H9 (cell line): ENCODE measurements at regions not wholly inside any gene's neighbourhood (a gene's known extent, or its start where the extent isn't known, plus 50 kb on each side); places are given as distances from the start of the nearest gene placed in this dataset.

Experiments used
- DNase-seq: peaks from one replicate; pipeline ENCODE4 v3.0.0-alpha.2; 2017
- H2AFZ ChIP-seq: one replicate; pipeline ENCODE4 v1.6.1; 2013; ENCODE audit warnings: mild to moderate bottlenecking, low read length, control low read depth, moderate library complexity
- H2AK5ac ChIP-seq: 2 replicates; pipeline ENCODE4 v1.6.1; 2013; ENCODE audit warnings: low read length, control low read depth, mixed read lengths; ENCODE audit not compliant: insufficient read length
- H2BK120ac ChIP-seq: one replicate; pipeline ENCODE4 v1.6.1; 2013; ENCODE audit warnings: low read depth, mild to moderate bottlenecking, low read length, control low read depth, inconsistent platforms; ENCODE audit not compliant: poor library complexity, severe bottlenecking
- H2BK12ac ChIP-seq: 2 replicates; pipeline ENCODE4 v1.6.1; 2013; ENCODE audit warnings: low read length, control low read depth, mixed read lengths, low read depth; ENCODE audit not compliant: insufficient read length
- H2BK15ac ChIP-seq: 2 replicates; pipeline ENCODE4 v1.6.1; 2013; ENCODE audit warnings: low read depth, low read length, control low read depth
- H2BK20ac ChIP-seq: one replicate; pipeline ENCODE4 v1.6.1; 2013; ENCODE audit warnings: low read depth, mild to moderate bottlenecking, low read length, control low read depth, inconsistent platforms; ENCODE audit not compliant: poor library complexity, severe bottlenecking
- H2BK5ac ChIP-seq: 2 replicates; pipeline ENCODE4 v1.6.1; 2013; ENCODE audit warnings: low read length, control low read depth, mixed read lengths; ENCODE audit not compliant: insufficient read length
- H3K14ac ChIP-seq: 2 replicates; pipeline ENCODE4 v1.6.1; 2013; ENCODE audit warnings: low read length, control low read depth; ENCODE audit not compliant: insufficient read depth
- H3K18ac ChIP-seq: 2 replicates; pipeline ENCODE4 v1.6.1; 2013; ENCODE audit warnings: low read depth, mild to moderate bottlenecking, mixed read lengths, low read length, control low read depth; ENCODE audit not compliant: insufficient read length
- H3K23ac ChIP-seq: 2 replicates; pipeline ENCODE4 v1.6.1; 2013; ENCODE audit warnings: low read length, control low read depth, mixed read lengths, low read depth; ENCODE audit not compliant: insufficient read length
- H3K23me2 ChIP-seq: 2 replicates; pipeline ENCODE4 v1.6.1; 2013; ENCODE audit warnings: low read depth, mild to moderate bottlenecking, mixed read lengths, low read length, control low read depth; ENCODE audit not compliant: insufficient read length, poor library complexity, severe bottlenecking
- H3K27ac ChIP-seq: 2 replicates; pipeline ENCODE4 v1.5.1; 2013; ENCODE audit warnings: low read length, control low read depth, mixed read lengths, low read depth; ENCODE audit not compliant: insufficient read length
- H3K27me3 ChIP-seq: 2 replicates; pipeline ENCODE4 v1.6.1; 2013; ENCODE audit warnings: low read length, control low read depth, inconsistent platforms; ENCODE audit not compliant: insufficient read depth
- H3K4ac ChIP-seq: 2 replicates; pipeline ENCODE4 v1.6.1; 2013; ENCODE audit warnings: low read depth, mild to moderate bottlenecking, control low read depth, inconsistent platforms, low read length, moderate library complexity
- H3K4me1 ChIP-seq: 2 replicates; pipeline ENCODE4 v1.6.1; 2013; ENCODE audit warnings: low read length, control low read depth, inconsistent platforms; ENCODE audit not compliant: insufficient read depth
- H3K4me2 ChIP-seq: 2 replicates; pipeline ENCODE4 v1.6.1; 2013; ENCODE audit warnings: low read length, control low read depth, mixed read lengths; ENCODE audit not compliant: insufficient read length, insufficient read depth
- H3K56ac ChIP-seq: 2 replicates; pipeline ENCODE4 v1.6.1; 2013; ENCODE audit warnings: low read depth, mild to moderate bottlenecking, mixed read lengths, low read length, control low read depth; ENCODE audit not compliant: insufficient read length
- H3K79me1 ChIP-seq: 2 replicates; pipeline ENCODE4 v1.6.1; 2013; ENCODE audit warnings: low read depth, mild to moderate bottlenecking, moderate library complexity, low read length, control low read depth, inconsistent platforms; ENCODE audit not compliant: insufficient read depth, poor library complexity, severe bottlenecking
- H3K79me2 ChIP-seq: 2 replicates; pipeline ENCODE4 v1.6.1; 2013; ENCODE audit warnings: low read length, control low read depth, inconsistent platforms; ENCODE audit not compliant: insufficient read depth
- H3K9ac ChIP-seq: 2 replicates; pipeline ENCODE4 v1.6.1; 2013; ENCODE audit warnings: low read length, control low read depth, mixed read lengths; ENCODE audit not compliant: insufficient read length; ENCODE audit errors: extremely low read depth
- H3K9me3 ChIP-seq: one replicate; pipeline ENCODE4 v1.6.1; 2013; ENCODE audit warnings: low read depth, low read length, inconsistent platforms; ENCODE audit not compliant: control insufficient read depth
- H3T11ph ChIP-seq: one replicate; pipeline ENCODE4 v1.6.1; 2013; ENCODE audit warnings: mild to moderate bottlenecking, low read length, control low read depth, inconsistent platforms
- H4K20me1 ChIP-seq: one replicate; pipeline ENCODE4 v1.6.1; 2013; ENCODE audit not compliant: control insufficient read depth, insufficient read length, insufficient read depth
- H4K5ac ChIP-seq: 2 replicates; pipeline ENCODE4 v1.6.1; 2013; ENCODE audit warnings: low read depth, mild to moderate bottlenecking, mixed read lengths, low read length, control low read depth; ENCODE audit not compliant: insufficient read length
- H4K8ac ChIP-seq: replicated peaks from 2 replicates; pipeline ENCODE4 v1.6.1; 2013; ENCODE audit warnings: low read length, control low read depth, mixed read lengths, low read depth; ENCODE audit not compliant: insufficient read length
- H4K91ac ChIP-seq: 2 replicates; pipeline ENCODE4 v1.6.1; 2013; ENCODE audit warnings: low read depth, mild to moderate bottlenecking, moderate library complexity, mixed read lengths, low read length, control low read depth; ENCODE audit not compliant: insufficient read length
- H3K27ac Mint-ChIP-seq, 3 experiments: 2 replicates in 2 of 3; 3 replicates in 1 of 3; pipeline ENCODE4 v1.8.0; 2020 to 2021; ENCODE audit warnings: mixed read lengths in 3 of 3, mild to moderate bottlenecking in 1 of 3, moderate library complexity in 1 of 3
- H3K27me3 Mint-ChIP-seq: 2 replicates; pipeline ENCODE4 v1.8.0; 2021; ENCODE audit warnings: low read depth, mild to moderate bottlenecking, moderate library complexity, mixed read lengths
- H3K36me3 Mint-ChIP-seq, 3 experiments: 2 replicates in 2 of 3; 3 replicates in 1 of 3; pipeline ENCODE4 v1.8.0; 2020 to 2021; ENCODE audit warnings: low read depth in 3 of 3, mixed read lengths in 3 of 3; ENCODE audit not compliant: insufficient read depth in 1 of 3
- H3K4me1 Mint-ChIP-seq, 2 experiments: 2 replicates each; pipeline ENCODE4 v1.8.0; 2020; ENCODE audit warnings: mixed read lengths in 2 of 2
- H3K4me3 Mint-ChIP-seq, 2 experiments: 2 replicates in 1 of 2; 3 replicates in 1 of 2; pipeline ENCODE4 v1.8.0; 2020 to 2021; ENCODE audit warnings: mild to moderate bottlenecking in 2 of 2, mixed read lengths in 2 of 2, moderate library complexity in 1 of 2
- H3K9me3 Mint-ChIP-seq, 2 experiments: 2 replicates in 1 of 2; 3 replicates in 1 of 2; pipeline ENCODE4 v1.8.0; 2020; ENCODE audit warnings: mild to moderate bottlenecking in 2 of 2, mixed read lengths in 2 of 2, moderate library complexity in 1 of 2
- CTCF ChIP-seq: fragments of 200-600 bp; sonication (generic); conservative IDR thresholded peaks from 3 replicates; pipeline ENCODE4 v1.8.0; 2021; ENCODE audit warnings: antibody characterized with exemption, mild to moderate bottlenecking
- WGBS: extraction: QIAGEN DNeasy Blood & Tissue Kit; methylation state at CpG from one replicate; pipeline ENCODE4 v1.1.7; 2013; ENCODE audit warnings: missing lambda C conversion rate, low lambda C conversion rate, mixed read lengths; ENCODE audit not compliant: insufficient read length; ENCODE audit errors: extremely low coverage; 5-methylcytosine and 5-hydroxymethylcytosine counted together

GRCh38 chr17:33528846-33529245, 235.8 kb upstream of the ASIC2 start:
- Histone ChIP-seq H4K8ac (no peak overlapping the region), H3K79me2 (no peaks in the 10 kb centered on the region), H3K56ac (no peak overlapping the region), H2AK5ac (no peak overlapping the region), H3K23ac (no peak overlapping the region), H3T11ph (no peak overlapping the region), H3K4me2 (no peak overlapping the region), H2BK20ac (no peak overlapping the region), H2AFZ (no peak overlapping the region), H4K91ac (no peak overlapping the region), H3K4ac (no peak overlapping the region), H2BK15ac (no peak overlapping the region), H3K27me3 (no peaks in the 10 kb centered on the region; the same call in 1 of the 2 replicates), H3K9me3 (no peaks in the 10 kb centered on the region), H3K14ac (no peak overlapping the region), H4K5ac (no peak overlapping the region), H3K79me1 (no peaks in the 10 kb centered on the region), H3K23me2 (no peaks in the 10 kb centered on the region), H2BK120ac (no peak overlapping the region), H2BK5ac (no peak overlapping the region), H3K18ac (no peak overlapping the region), H3K4me1 (peaks cover 3% of the 10 kb centered on the region), H4K20me1 (peaks cover 2% of the 10 kb centered on the region), H2BK12ac (no peak overlapping the region), H3K9ac (no peak overlapping the region), H3K27ac (no peak overlapping the region)
- Mint-ChIP-seq H3K9me3 (peaks cover 12 to 13% of the 10 kb centered on the region in 2 experiments), H3K4me3 (no peak overlapping the region), H3K27me3 (peaks cover 21% of the 10 kb centered on the region), H3K36me3 (peaks cover 0 to 11% (median 9%) of the 10 kb centered on the region in 3 experiments; a peak in 2 of 7 replicates), H3K4me1 (peaks cover 6 to 13% of the 10 kb centered on the region in 2 experiments), H3K27ac (no peak overlapping the region)
- TF ChIP-seq CTCF: no peak
- WGBS: no CpG with 5 or more reads among the region's 1 CpG
- no peak for DNase-seq
